ENCODE measurements at regions not wholly inside any gene's neighbourhood (a gene's known extent, or its start where the extent isn't known, plus 50 kb on each side); places are given as distances from the start of the nearest gene placed in this dataset.

- Histone ChIP-seq H3K9me3 (replicated peaks) (no peaks in the 10 kb centered on the region), H3K4me1 (peaks cover 32% of the 10 kb centered on the region), H3K27ac (no peak overlapping the region), H3K4me3 (no peak overlapping the region), H3K36me3 (no peaks in the 10 kb centered on the region), H3K27me3 (no peaks in the 10 kb centered on the region)
- no peak for DNase-seq
Measured at GRCh38 chr6:37100745-37101144, 69.2 kb upstream of the PIM1 start.

- Histone ChIP-seq H3K9me3 (replicated peaks) (no peaks in the 10 kb centered on the region), H3K4me1 (peaks cover 32% of the 10 kb centered on the region), H3K27me3 (no peaks in the 10 kb centered on the region), H3K4me3 (peak overlapping the region; percentile 42), H3K36me3 (no peaks in the 10 kb centered on the region), H3K27ac (peak overlapping the region; percentile 42)
- DNase-seq, result no peak
Measured at GRCh38 chr6:37101991-37102298, 68.0 kb upstream of the PIM1 start.

- no peaks in the 10 kb centered on the region for H3K9me3 ChIP-seq (replicated peaks)
- no peaks in the 10 kb centered on the region for H3K36me3 ChIP-seq
- peaks cover 32% of the 10 kb centered on the region for H3K4me1 ChIP-seq
- peak; percentile 93 to 94 for DNase-seq
- H3K27me3 ChIP-seq, result no peaks in the 10 kb centered on the region
- peak overlapping the region; percentile 42 for H3K4me3 ChIP-seq
- peak overlapping the region; percentile 42 for H3K27ac ChIP-seq
Measured at GRCh38 chr6:37102299-37103168, 67.4 kb upstream of the PIM1 start.

GRCh38 chr6:37103169-37104039 lies 66.5 kb upstream of the PIM1 start:
- Histone ChIP-seq H3K4me1 (peaks cover 32% of the 10 kb centered on the region), H3K9me3 (replicated peaks) (no peaks in the 10 kb centered on the region), H3K27me3 (no peaks in the 10 kb centered on the region), H3K4me3 (peak overlapping the region; percentile 42), H3K36me3 (no peaks in the 10 kb centered on the region), H3K27ac (peak overlapping the region; percentile 33)
- peak; percentile 77 to 85 for DNase-seq

- no peaks in the 10 kb centered on the region for H3K36me3 ChIP-seq
- H3K4me3 ChIP-seq, result no peak overlapping the region
- peaks cover 38% of the 10 kb centered on the region for H3K4me1 ChIP-seq
- H3K27ac ChIP-seq, result no peak overlapping the region
- H3K27me3 ChIP-seq, result no peaks in the 10 kb centered on the region
- DNase-seq, result no peak
- no peaks in the 10 kb centered on the region for H3K9me3 ChIP-seq (replicated peaks)
Measured at GRCh38 chr6:37104824-37105147, 65.2 kb upstream of the PIM1 start.

- Histone ChIP-seq H3K4me1 (peaks cover 43% of the 10 kb centered on the region), H3K36me3 (no peaks in the 10 kb centered on the region), H3K27ac (no peak overlapping the region), H3K27me3 (no peaks in the 10 kb centered on the region), H3K9me3 (replicated peaks) (no peaks in the 10 kb centered on the region), H3K4me3 (no peak overlapping the region)
- DNase-seq, result no peak
Measured at GRCh38 chr6:37105148-37106050, 64.6 kb upstream of the PIM1 start.

GRCh38 chr6:37106051-37106363 lies 63.9 kb upstream of the PIM1 start:
- Histone ChIP-seq H3K27me3 (no peaks in the 10 kb centered on the region), H3K4me1 (peaks cover 47% of the 10 kb centered on the region), H3K27ac (no peak overlapping the region), H3K4me3 (no peak overlapping the region), H3K36me3 (no peaks in the 10 kb centered on the region), H3K9me3 (replicated peaks) (no peaks in the 10 kb centered on the region)
- DNase-seq, result no peak

- no peak overlapping the region for H3K4me3 ChIP-seq
- H3K9me3 ChIP-seq (replicated peaks), result no peaks in the 10 kb centered on the region
- H3K36me3 ChIP-seq, result no peaks in the 10 kb centered on the region
- peaks cover 46% of the 10 kb centered on the region for H3K4me1 ChIP-seq
- DNase-seq, result no peak
- H3K27ac ChIP-seq, result no peak overlapping the region
- H3K27me3 ChIP-seq, result no peaks in the 10 kb centered on the region
Measured at GRCh38 chr6:37106554-37106953, 63.4 kb upstream of the PIM1 start.

GRCh38 chr6:37106982-37107491 lies 62.9 kb upstream of the PIM1 start:
- H3K4me3 ChIP-seq, result no peak overlapping the region
- no peaks in the 10 kb centered on the region for H3K27me3 ChIP-seq
- no peaks in the 10 kb centered on the region for H3K9me3 ChIP-seq (replicated peaks)
- DNase-seq, result no peak
- H3K36me3 ChIP-seq, result no peaks in the 10 kb centered on the region
- H3K27ac ChIP-seq, result no peak overlapping the region
- peaks cover 43% of the 10 kb centered on the region for H3K4me1 ChIP-seq

- peaks cover 22% of the 10 kb centered on the region for H3K4me1 ChIP-seq
- H3K4me3 ChIP-seq, result peak overlapping the region; percentile 2
- H3K36me3 ChIP-seq, result no peaks in the 10 kb centered on the region
- peak overlapping the region; percentile 2; the same call in 1 of the 2 replicates for H3K27ac ChIP-seq
- no peaks in the 10 kb centered on the region for H3K27me3 ChIP-seq
- peak; percentile 52 to 66 for DNase-seq
- no peaks in the 10 kb centered on the region for H3K9me3 ChIP-seq (replicated peaks)
Measured at GRCh38 chr6:37109714-37110499, 60.0 kb upstream of the PIM1 start.

- no peaks in the 10 kb centered on the region for H3K9me3 ChIP-seq (replicated peaks)
- peak overlapping the region; percentile 2 for H3K4me3 ChIP-seq
- H3K27me3 ChIP-seq, result no peaks in the 10 kb centered on the region
- H3K4me1 ChIP-seq, result peaks cover 19% of the 10 kb centered on the region
- no peaks in the 10 kb centered on the region for H3K36me3 ChIP-seq
- peak overlapping the region; percentile 2; the same call in 1 of the 2 replicates for H3K27ac ChIP-seq
- DNase-seq, result no peak
Measured at GRCh38 chr6:37110500-37111461, 59.2 kb upstream of the PIM1 start.

- DNase-seq, result no peak
- Histone ChIP-seq H3K4me1 (peaks cover 19% of the 10 kb centered on the region), H3K27me3 (no peaks in the 10 kb centered on the region), H3K27ac (no peak overlapping the region), H3K4me3 (no peak overlapping the region), H3K9me3 (replicated peaks) (no peaks in the 10 kb centered on the region), H3K36me3 (no peaks in the 10 kb centered on the region)
Measured at GRCh38 chr6:37113976-37114375, 56.0 kb upstream of the PIM1 start.

GRCh38 chr6:37114612-37115011 lies 55.3 kb upstream of the PIM1 start:
- Histone ChIP-seq H3K4me1 (peaks cover 15% of the 10 kb centered on the region), H3K27ac (no peak overlapping the region), H3K9me3 (replicated peaks) (no peaks in the 10 kb centered on the region), H3K36me3 (no peaks in the 10 kb centered on the region), H3K4me3 (no peak overlapping the region), H3K27me3 (no peaks in the 10 kb centered on the region)
- no peak for DNase-seq
